Stomach (tissue), 8 donors: ENCODE measurements at regions not wholly inside any gene's neighbourhood (a gene's known extent, or its start where the extent isn't known, plus 50 kb on each side); places are given as distances from the start of the nearest gene placed in this dataset.
A peak's percentile ranks its signal among the peaks of the same experiment; 100 is the strongest.

Experiments
- DNase-seq, 2 donors: peaks; one replicate each; pipeline versions ENCODE4 v3.0.0 to v3.0.0-alpha.2; 2013 to 2019
- H3K27ac ChIP-seq, 5 donors: fragments of 200-600 bp in 4 of 5; sonication (generic) in 4 of 5; one replicate each; pipeline ENCODE4 v1.5.1; 2013 to 2019; ENCODE audit warnings: mild to moderate bottlenecking in 1 of 5, moderate library complexity in 1 of 5
- H3K27me3 ChIP-seq, 3 donors: fragments of 200-600 bp; sonication (generic); one replicate each; pipeline ENCODE4 v1.5.1; 2017 to 2019; ENCODE audit warnings: mixed run types in 1 of 3
- H3K36me3 ChIP-seq, 4 donors: fragments of 200-600 bp; sonication (generic); 1 replicate in 3 of 4; 2 replicates in 1 of 4; pipeline ENCODE4 v1.5.1; 2016 to 2019
- H3K4me1 ChIP-seq, 4 donors: fragments of 200-600 bp; sonication (generic); one replicate each; pipeline ENCODE4 v1.5.1; 2016 to 2019
- H3K4me3 ChIP-seq, 4 donors: fragments of 200-600 bp; sonication (generic) in 3 of 4; one replicate each; pipeline ENCODE4 v1.5.1; 2016 to 2019; ENCODE audit warnings: mild to moderate bottlenecking in 1 of 4
- H3K9me3 ChIP-seq, 4 donors: fragments of 200-600 bp; sonication (generic); one replicate each; pipeline ENCODE4 v1.5.1; 2016 to 2019
- CTCF ChIP-seq, 7 experiments: fragments of 450-650 bp in 4 of 7; fragments of 200-600 bp in 3 of 7; sonication (generic) in 3 of 7; IDR thresholded peaks; one replicate each; pipeline ENCODE4 v1.5.1; 2016 to 2019; ENCODE audit warnings: antibody characterized with exemption in 7 of 7, control low read depth in 2 of 7, mild to moderate bottlenecking in 1 of 7
- EP300 ChIP-seq: sonication (generic); formaldehyde crosslinking; IDR thresholded peaks from one replicate; pipeline ENCODE4 v1.6.1; 2017; ENCODE audit warnings: antibody characterized with exemption
- POLR2A ChIP-seq, 4 donors: fragments of 450-650 bp; IDR thresholded peaks; one replicate each; pipeline ENCODE4 v1.6.1; 2016; ENCODE audit warnings: antibody characterized with exemption in 4 of 4, control low read depth in 2 of 4, mild to moderate bottlenecking in 1 of 4, moderate library complexity in 1 of 4
- POLR2AphosphoS5 ChIP-seq, 3 donors: sonication (generic); formaldehyde crosslinking; IDR thresholded peaks; one replicate each; pipeline ENCODE4 v1.6.1; 2016; ENCODE audit warnings: antibody characterized with exemption in 3 of 3
- WGBS, 5 donors: extraction: QIAGEN DNeasy Blood & Tissue Kit in 3 of 5; methylation state at CpG; one replicate each; pipeline versions ENCODE4 v1.1.5 to v1.1.7; 2013 to 2018; 5-methylcytosine and 5-hydroxymethylcytosine counted together
- intact Hi-C: fragments of 100-400 bp; cut with DNase I; formaldehyde crosslinking; loops from one replicate; pipeline ENCODE4 v1.15.1; 2023; ENCODE audit warnings: low total_unique reads
- donor health status: healthy with polysubstance abuse.
- donor health status: Bipolar disorder and iron deficiency.
- donor health status: healthy.

GRCh38 chr3:82194870-82195269 is 433.4 kb upstream of the GBE1 start:
- H3K27me3 ChIP-seq, result no peaks in the 10 kb centered on the region
- no peaks in the 10 kb centered on the region for H3K9me3 ChIP-seq
- no peak overlapping the region for H3K4me3 ChIP-seq
- intact Hi-C loops, result no loop called here
- no peak overlapping the region for H3K27ac ChIP-seq
- no peak for DNase-seq
- TF ChIP-seq POLR2AphosphoS5 (IDR thresholded peaks at IDR 0.05) (no peak), POLR2A (IDR thresholded peaks at IDR 0.05) (no peak), CTCF (IDR thresholded peaks at IDR 0.05) (no peak), EP300 (no peak)
- no peaks in the 10 kb centered on the region for H3K36me3 ChIP-seq
- 36 to 76% (median 60%) methylated on average over 2 of the region's 2 CpGs for WGBS, 5 donors
- no peaks in the 10 kb centered on the region for H3K4me1 ChIP-seq

GRCh38 chr3:82186017-82186416 is 424.6 kb upstream of the GBE1 start:
- no peaks in the 10 kb centered on the region for H3K4me1 ChIP-seq
- no peak overlapping the region for H3K27ac ChIP-seq
- peak in 1 of 2 donors; percentile 3 for DNase-seq
- intact Hi-C loops, result no loop called here
- H3K36me3 ChIP-seq, result no peaks in the 10 kb centered on the region
- no peaks in the 10 kb centered on the region for H3K9me3 ChIP-seq
- TF ChIP-seq CTCF (IDR thresholded peaks at IDR 0.05), result no peak
- no peak for TF ChIP-seq POLR2AphosphoS5 (IDR thresholded peaks at IDR 0.05)
- no peak for TF ChIP-seq POLR2A (IDR thresholded peaks at IDR 0.05)
- TF ChIP-seq EP300, result no peak
- 71 to 83% (median 78%) methylated on average over 7 of the region's 7 CpGs for WGBS, 5 donors
- no peak overlapping the region for H3K4me3 ChIP-seq
- H3K27me3 ChIP-seq, result no peaks in the 10 kb centered on the region

- H3K4me1 ChIP-seq, result no peaks in the 10 kb centered on the region
- no peaks in the 10 kb centered on the region for H3K36me3 ChIP-seq
- intact Hi-C loops, result no loop called here
- 49 to 74% (median 57%) methylated on average over 3 of the region's 3 CpGs for WGBS, 5 donors
- no peak overlapping the region for H3K27ac ChIP-seq
- no peaks in the 10 kb centered on the region for H3K27me3 ChIP-seq
- H3K4me3 ChIP-seq, result no peak overlapping the region
- no peak for TF ChIP-seq EP300
- TF ChIP-seq POLR2A (IDR thresholded peaks at IDR 0.05), result no peak
- TF ChIP-seq POLR2AphosphoS5 (IDR thresholded peaks at IDR 0.05), result no peak
- no peak for TF ChIP-seq CTCF (IDR thresholded peaks at IDR 0.05)
- DNase-seq, result no peak
- no peaks in the 10 kb centered on the region for H3K9me3 ChIP-seq
Measured at GRCh38 chr3:82179291-82179690, 417.8 kb upstream of the GBE1 start.

- H3K4me1 ChIP-seq, result no peaks in the 10 kb centered on the region
- TF ChIP-seq EP300 (no peak), POLR2A (IDR thresholded peaks at IDR 0.05) (no peak), POLR2AphosphoS5 (IDR thresholded peaks at IDR 0.05) (no peak), CTCF (IDR thresholded peaks at IDR 0.05) (no peak)
- H3K4me3 ChIP-seq, result no peak overlapping the region
- intact Hi-C loops, result no loop called here
- no peaks in the 10 kb centered on the region for H3K27me3 ChIP-seq
- no peaks in the 10 kb centered on the region for H3K36me3 ChIP-seq
- WGBS, 5 donors, result 78 to 88% (median 84%) methylated on average over 3 of the region's 3 CpGs
- H3K27ac ChIP-seq, result no peak overlapping the region
- no peak for DNase-seq
- no peaks in the 10 kb centered on the region for H3K9me3 ChIP-seq
Measured at GRCh38 chr3:82178291-82178690, 416.8 kb upstream of the GBE1 start.
